GM23338 (cell line): ENCODE measurements at regions not wholly inside any gene's neighbourhood (a gene's known extent, or its start where the extent isn't known, plus 50 kb on each side); places are given as distances from the start of the nearest gene placed in this dataset.
A peak's percentile ranks its signal among the peaks of the same experiment; 100 is the strongest.

Source experiments
- ATAC-seq: fragments of 200-7000 bp; cut with Tn5 transposase; 3 replicates; pipeline ENCODE4 v1.9.1; 2020
- DNase-seq: peaks from one replicate; pipeline ENCODE4 v3.0.0-alpha.2; 2015; ENCODE audit warnings: low spot score
- H2AFZ ChIP-seq: fragments of 200-600 bp; sonication (generic); 2 replicates; pipeline ENCODE4 v1.8.0; 2016; ENCODE audit warnings: antibody characterized with exemption, mild to moderate bottlenecking, moderate library complexity
- H3F3A ChIP-seq: fragments of 200-600 bp; sonication (generic); replicated peaks from 2 replicates; pipeline ENCODE4 v1.8.0; 2017; ENCODE audit warnings: antibody characterized with exemption, mixed run types, low read depth
- H3K27ac ChIP-seq: fragments of 200-600 bp; sonication (generic); 2 replicates; pipeline ENCODE4 v1.6.1; 2016; ENCODE audit warnings: low read depth
- H3K27me3 ChIP-seq: fragments of 200-600 bp; sonication (generic); 2 replicates; pipeline ENCODE4 v1.8.0; 2016; ENCODE audit warnings: mild to moderate bottlenecking, mixed run types, moderate library complexity; ENCODE audit not compliant: insufficient read depth
- H3K36me3 ChIP-seq: fragments of 200-600 bp; sonication (generic); 2 replicates; pipeline ENCODE4 v1.8.0; 2016; ENCODE audit warnings: mild to moderate bottlenecking; ENCODE audit not compliant: insufficient read depth
- H3K4me1 ChIP-seq: fragments of 200-600 bp; sonication (generic); 2 replicates; pipeline ENCODE4 v1.8.0; 2016; ENCODE audit warnings: mild to moderate bottlenecking, moderate library complexity; ENCODE audit not compliant: insufficient read depth
- H3K4me2 ChIP-seq: fragments of 200-600 bp; sonication (generic); 2 replicates; pipeline ENCODE4 v1.7.1; 2017; ENCODE audit warnings: mixed run types
- H3K4me3 ChIP-seq: fragments of 200-600 bp; sonication (generic); 2 replicates; pipeline ENCODE4 v1.6.1; 2016; ENCODE audit warnings: mixed run types
- H3K79me2 ChIP-seq: fragments of 200-600 bp; sonication (generic); replicated peaks from 2 replicates; pipeline ENCODE4 v1.8.0; 2017; ENCODE audit warnings: mild to moderate bottlenecking; ENCODE audit not compliant: insufficient read depth
- H3K9me2 ChIP-seq: fragments of 200-600 bp; sonication (generic); 2 replicates; pipeline ENCODE4 v1.8.0; 2017; ENCODE audit not compliant: insufficient read depth
- H4K20me1 ChIP-seq: fragments of 200-600 bp; sonication (generic); replicated peaks from 2 replicates; pipeline ENCODE4 v1.8.0; 2017; ENCODE audit warnings: mild to moderate bottlenecking; ENCODE audit not compliant: insufficient read depth
- H3K27ac Mint-ChIP-seq: 2 replicates; pipeline ENCODE4 v1.8.0; 2020; ENCODE audit warnings: inconsistent platforms, mild to moderate bottlenecking, moderate library complexity, mixed read lengths
- H3K27me3 Mint-ChIP-seq: 3 replicates; pipeline ENCODE4 v1.8.0; 2022; ENCODE audit warnings: low read depth, mild to moderate bottlenecking, moderate library complexity, mixed read lengths, inconsistent platforms; ENCODE audit not compliant: insufficient read depth, poor library complexity
- H3K36me3 Mint-ChIP-seq: 3 replicates; pipeline ENCODE4 v1.8.0; 2021; ENCODE audit warnings: low read depth, mild to moderate bottlenecking, inconsistent platforms, moderate library complexity, mixed read lengths
- H3K4me1 Mint-ChIP-seq: 3 replicates; pipeline ENCODE4 v1.8.0; 2020; ENCODE audit warnings: mild to moderate bottlenecking, inconsistent platforms, mixed read lengths
- H3K4me3 Mint-ChIP-seq: 3 replicates; pipeline ENCODE4 v1.8.0; 2021; ENCODE audit warnings: moderate library complexity, mild to moderate bottlenecking, inconsistent platforms, mixed read lengths
- H3K9me3 Mint-ChIP-seq: 3 replicates; pipeline ENCODE4 v1.8.0; 2020; ENCODE audit warnings: moderate library complexity, mild to moderate bottlenecking, inconsistent platforms, mixed read lengths
- CREB1 ChIP-seq: fragments of 250-450 bp; sonication (Bioruptor Pico); IDR thresholded peaks from 2 replicates; pipeline ENCODE4 v1.5.0; 2020; ENCODE audit warnings: low read depth, mild to moderate bottlenecking, moderate library complexity
- EZH2 ChIP-seq: fragments of 200-600 bp; sonication (generic); IDR thresholded peaks from one replicate; pipeline ENCODE4 v1.8.0; 2017; ENCODE audit warnings: antibody characterized with exemption, mild to moderate bottlenecking, low read depth; ENCODE audit not compliant: unreplicated experiment
- EZH2phosphoT487 ChIP-seq: fragments of 200-600 bp; sonication (generic); IDR thresholded peaks from one replicate; pipeline ENCODE4 v1.8.1; 2018; ENCODE audit warnings: antibody characterized with exemption; ENCODE audit not compliant: unreplicated experiment
- JUNB ChIP-seq: IDR thresholded peaks from one replicate; pipeline ENCODE4 v1.6.1; 2016; ENCODE audit warnings: antibody characterized with exemption; ENCODE audit not compliant: unreplicated experiment
- POLR2AphosphoS5 ChIP-seq: IDR thresholded peaks from 2 replicates; pipeline ENCODE4 v1.6.1; 2016; ENCODE audit warnings: antibody characterized with exemption, low read depth
- REST ChIP-seq: IDR thresholded peaks from one replicate; pipeline ENCODE4 v1.6.1; 2018; ENCODE audit warnings: antibody characterized with exemption; ENCODE audit not compliant: unreplicated experiment
- STAT1 ChIP-seq: IDR thresholded peaks from one replicate; pipeline ENCODE4 v1.6.1; 2016; ENCODE audit warnings: antibody characterized with exemption; ENCODE audit not compliant: unreplicated experiment
- ZNF114 ChIP-seq: fragments of 250-450 bp; sonication (Bioruptor Pico); IDR thresholded peaks from 2 replicates; pipeline ENCODE4 v1.5.0; 2020; ENCODE audit warnings: mild to moderate bottlenecking, moderate library complexity
- ZNF331 ChIP-seq: fragments of 250-450 bp; sonication (Bioruptor Pico); IDR thresholded peaks from 2 replicates; pipeline ENCODE4 v1.5.0; 2020; ENCODE audit warnings: low read depth, mild to moderate bottlenecking, moderate library complexity
- TF ChIP-seq, protein P1 (sequence below): IDR thresholded peaks from 2 replicates; pipeline ENCODE4 v1.6.1; 2016; ENCODE audit warnings: antibody characterized with exemption
- TF ChIP-seq, protein P2 (sequence below), 2 experiments: fragments of 200-600 bp in 1 of 2; sonication (generic) in 1 of 2; conservative IDR thresholded peaks; 2 replicates each; pipeline versions ENCODE4 v1.5.1 to v1.6.1; 2016 to 2017; ENCODE audit warnings: antibody characterized with exemption in 2 of 2, low read depth in 2 of 2, mild to moderate bottlenecking in 2 of 2, moderate library complexity in 1 of 2

GRCh38 chr2:180763263-180763989, 217.0 kb upstream of the UBE2E3 start:
- Mint-ChIP-seq H3K4me1 (peaks cover 17% of the 10 kb centered on the region), H3K36me3 (no peaks in the 10 kb centered on the region; the same call in 2 of the 3 replicates), H3K9me3 (no peaks in the 10 kb centered on the region; the same call in 1 of the 3 replicates), H3K27me3 (no peaks in the 10 kb centered on the region), H3K4me3 (no peak overlapping the region), H3K27ac (no peak overlapping the region)
- no peaks in the 10 kb centered on the region for H4K20me1 ChIP-seq
- H3K36me3 ChIP-seq, result no peaks in the 10 kb centered on the region
- H3K4me1 ChIP-seq, result peaks cover 10% of the 10 kb centered on the region; the same call in 1 of the 2 replicates
- no peaks in the 10 kb centered on the region for H3K27me3 ChIP-seq
- no peaks in the 10 kb centered on the region for H3K79me2 ChIP-seq
- no peak overlapping the region for H3K27ac ChIP-seq
- no peak overlapping the region for H3K4me2 ChIP-seq
- H3K4me3 ChIP-seq, result no peak overlapping the region
- TF ChIP-seq POLR2AphosphoS5 (no peak), JUNB (no peak), EZH2phosphoT487 (no peak), CREB1 (no peak), ZNF114 (CRISPR knock-in tag) (no peak), EZH2 (no peak), STAT1 (no peak)
- TF ChIP-seq, protein P1, sequence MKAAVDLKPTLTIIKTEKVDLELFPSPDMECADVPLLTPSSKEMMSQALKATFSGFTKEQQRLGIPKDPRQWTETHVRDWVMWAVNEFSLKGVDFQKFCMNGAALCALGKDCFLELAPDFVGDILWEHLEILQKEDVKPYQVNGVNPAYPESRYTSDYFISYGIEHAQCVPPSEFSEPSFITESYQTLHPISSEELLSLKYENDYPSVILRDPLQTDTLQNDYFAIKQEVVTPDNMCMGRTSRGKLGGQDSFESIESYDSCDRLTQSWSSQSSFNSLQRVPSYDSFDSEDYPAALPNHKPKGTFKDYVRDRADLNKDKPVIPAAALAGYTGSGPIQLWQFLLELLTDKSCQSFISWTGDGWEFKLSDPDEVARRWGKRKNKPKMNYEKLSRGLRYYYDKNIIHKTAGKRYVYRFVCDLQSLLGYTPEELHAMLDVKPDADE, result no peak
- TF ChIP-seq, protein P2, sequence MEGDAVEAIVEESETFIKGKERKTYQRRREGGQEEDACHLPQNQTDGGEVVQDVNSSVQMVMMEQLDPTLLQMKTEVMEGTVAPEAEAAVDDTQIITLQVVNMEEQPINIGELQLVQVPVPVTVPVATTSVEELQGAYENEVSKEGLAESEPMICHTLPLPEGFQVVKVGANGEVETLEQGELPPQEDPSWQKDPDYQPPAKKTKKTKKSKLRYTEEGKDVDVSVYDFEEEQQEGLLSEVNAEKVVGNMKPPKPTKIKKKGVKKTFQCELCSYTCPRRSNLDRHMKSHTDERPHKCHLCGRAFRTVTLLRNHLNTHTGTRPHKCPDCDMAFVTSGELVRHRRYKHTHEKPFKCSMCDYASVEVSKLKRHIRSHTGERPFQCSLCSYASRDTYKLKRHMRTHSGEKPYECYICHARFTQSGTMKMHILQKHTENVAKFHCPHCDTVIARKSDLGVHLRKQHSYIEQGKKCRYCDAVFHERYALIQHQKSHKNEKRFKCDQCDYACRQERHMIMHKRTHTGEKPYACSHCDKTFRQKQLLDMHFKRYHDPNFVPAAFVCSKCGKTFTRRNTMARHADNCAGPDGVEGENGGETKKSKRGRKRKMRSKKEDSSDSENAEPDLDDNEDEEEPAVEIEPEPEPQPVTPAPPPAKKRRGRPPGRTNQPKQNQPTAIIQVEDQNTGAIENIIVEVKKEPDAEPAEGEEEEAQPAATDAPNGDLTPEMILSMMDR (conservative IDR thresholded peaks at IDR 0.05; ENCODE audit: low read depth in 2 of 2), result no peak
- no peak for DNase-seq
- no peaks in the 10 kb centered on the region for H3F3A ChIP-seq
- no peaks in the 10 kb centered on the region for H3K9me2 ChIP-seq
- no peak for ATAC-seq
- H2AFZ ChIP-seq, result no peak overlapping the region

DNA sequence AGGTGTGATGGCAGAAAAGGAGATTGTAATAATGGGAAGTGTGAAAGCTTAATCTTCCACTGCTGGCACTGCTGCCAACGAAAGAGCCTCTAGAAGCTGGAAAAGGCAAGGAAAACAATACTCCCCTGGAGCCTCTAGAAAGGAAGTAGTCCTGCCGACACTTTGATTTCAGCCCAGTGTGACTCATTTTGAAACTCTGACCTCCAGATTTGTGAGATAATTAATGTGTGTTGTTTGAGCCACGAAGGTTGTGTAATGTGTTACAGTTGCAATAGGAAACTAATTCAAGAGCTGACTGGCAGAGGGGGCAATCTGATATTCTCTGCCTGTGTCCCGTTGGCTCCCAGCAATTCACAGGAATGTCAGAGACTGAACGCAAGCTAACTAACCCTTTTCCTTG, 219.2 kb upstream of the UBE2E3 start:
- Mint-ChIP-seq H3K27ac (no peak overlapping the region), H3K4me1 (peaks cover 17% of the 10 kb centered on the region), H3K27me3 (no peaks in the 10 kb centered on the region), H3K4me3 (no peak overlapping the region), H3K9me3 (no peaks in the 10 kb centered on the region; the same call in 2 of the 3 replicates), H3K36me3 (no peaks in the 10 kb centered on the region)
- no peaks in the 10 kb centered on the region for H3K27me3 ChIP-seq
- no peaks in the 10 kb centered on the region for H3K36me3 ChIP-seq
- no peak for ATAC-seq
- no peaks in the 10 kb centered on the region for H4K20me1 ChIP-seq
- H3K4me1 ChIP-seq, result peaks cover 10% of the 10 kb centered on the region; the same call in 1 of the 2 replicates
- peak; percentile 3 for DNase-seq
- H3K79me2 ChIP-seq, result no peaks in the 10 kb centered on the region
- H3K9me2 ChIP-seq, result no peaks in the 10 kb centered on the region
- H3K27ac ChIP-seq, result no peak overlapping the region
- H3K4me2 ChIP-seq, result no peak overlapping the region
- H2AFZ ChIP-seq, result peak overlapping the region; percentile 48; the same call in 1 of the 2 replicates
- no peaks in the 10 kb centered on the region for H3F3A ChIP-seq
- H3K4me3 ChIP-seq, result no peak overlapping the region
- TF ChIP-seq ZNF331 (CRISPR knock-in tag), result no peak
- TF ChIP-seq CREB1, result no peak
- TF ChIP-seq REST, result no peak
